Small intestine (tissue), 7 donors: ENCODE measurements at regions not wholly inside any gene's neighbourhood (a gene's known extent, or its start where the extent isn't known, plus 50 kb on each side); places are given as distances from the start of the nearest gene placed in this dataset.

Experiments
- DNase-seq, 2 donors: peaks; one replicate each; pipeline versions ENCODE4 v3.0.0 to v3.0.0-alpha.2; 2013
- FAIRE-seq: peaks from 2 replicates; lab custom pipeline; 2012; peaks lifted over from hg19 to GRCh38; lab: Jason Lieb, UNC
- H3K27ac ChIP-seq, 3 donors: one replicate each; pipeline ENCODE4 v1.5.1; 2013; ENCODE audit warnings: low read length in 2 of 3, mild to moderate bottlenecking in 2 of 3, control low read depth in 1 of 3, inconsistent platforms in 1 of 3, low read depth in 1 of 3, moderate library complexity in 1 of 3
- H3K27me3 ChIP-seq, 3 donors: one replicate each; pipeline ENCODE4 v1.6.1; 2013; ENCODE audit warnings: low read length in 3 of 3, inconsistent platforms in 1 of 3; ENCODE audit not compliant: control insufficient read depth in 3 of 3, insufficient read depth in 3 of 3
- H3K36me3 ChIP-seq, 3 donors: one replicate each; pipeline ENCODE4 v1.6.1; 2013; ENCODE audit warnings: low read length in 3 of 3, inconsistent platforms in 1 of 3, low read depth in 1 of 3, mild to moderate bottlenecking in 1 of 3, moderate library complexity in 1 of 3; ENCODE audit not compliant: control insufficient read depth in 3 of 3, insufficient read depth in 2 of 3
- H3K4me1 ChIP-seq, 3 donors: one replicate each; pipeline ENCODE4 v1.6.1; 2013; ENCODE audit warnings: low read length in 2 of 3, inconsistent platforms in 1 of 3, low read depth in 1 of 3, mild to moderate bottlenecking in 1 of 3, moderate library complexity in 1 of 3; ENCODE audit not compliant: control insufficient read depth in 3 of 3, insufficient read depth in 2 of 3
- H3K4me3 ChIP-seq, 3 donors: one replicate each; pipeline ENCODE4 v1.5.1; 2013; ENCODE audit warnings: low read length in 3 of 3, control low read depth in 1 of 3, inconsistent platforms in 1 of 3, low read depth in 1 of 3, mild to moderate bottlenecking in 1 of 3, moderate library complexity in 1 of 3
- H3K9me3 ChIP-seq, 2 donors: one replicate each; pipeline ENCODE4 v1.6.1; 2013; ENCODE audit warnings: low read depth in 1 of 2, low read length in 1 of 2; ENCODE audit not compliant: control insufficient read depth in 2 of 2, insufficient read depth in 1 of 2
- WGBS, 3 donors: extraction: QIAGEN DNeasy Blood & Tissue Kit; methylation state at CpG; one replicate each; pipeline ENCODE4 v1.1.7; 2013; 5-methylcytosine and 5-hydroxymethylcytosine counted together
- donor health status: healthy with polysubstance abuse.
- donor health status: control.
- donor health status: control.
- donor health status: Bipolar disorder and iron deficiency.
- donor health status: healthy.

- 64 to 90% (median 82%) methylated on average over 5 of the region's 5 CpGs for WGBS, 3 donors
- Histone ChIP-seq H3K9me3 (no peaks in the 10 kb centered on the region), H3K36me3 (no peaks in the 10 kb centered on the region), H3K27ac (no peak overlapping the region), H3K4me3 (no peak overlapping the region), H3K27me3 (no peaks in the 10 kb centered on the region), H3K4me1 (no peaks in the 10 kb centered on the region)
- DNase-seq (no peak), FAIRE-seq (no peak)
Measured at GRCh38 chr3:74500257-74500656, 114.2 kb downstream of the CNTN3 start.

- Histone ChIP-seq H3K27ac (no peak overlapping the region), H3K27me3 (no peaks in the 10 kb centered on the region), H3K9me3 (no peaks in the 10 kb centered on the region), H3K4me1 (no peaks in the 10 kb centered on the region), H3K36me3 (no peaks in the 10 kb centered on the region), H3K4me3 (no peak overlapping the region)
- DNase-seq (peak in 1 of 2 donors; percentile 22), FAIRE-seq (no peak)
- 54 to 69% (median 57%) methylated on average over 1 of the region's 1 CpG for WGBS, 3 donors
Measured at GRCh38 chr3:74491874-74492273, 122.6 kb downstream of the CNTN3 start.

GRCh38 chr3:74489050-74489792 is 125.2 kb downstream of the CNTN3 start:
- FAIRE-seq = no peak
- whole genome bisulfite sequencing, 3 donors = 49 to 66% (median 51%) methylated on average over 3 of the region's 3 CpGs
- DNase-seq = no peak

GRCh38 chr3:74479915-74480314 is 134.5 kb downstream of the CNTN3 start:
- H3K27ac ChIP-seq = no peak overlapping the region
- H3K4me3 ChIP-seq = no peak overlapping the region
- no peaks in the 10 kb centered on the region for H3K9me3 ChIP-seq
- DNase-seq (no peak), FAIRE-seq (no peak)
- H3K27me3 ChIP-seq = no peaks in the 10 kb centered on the region
- no peaks in the 10 kb centered on the region for H3K4me1 ChIP-seq
- H3K36me3 ChIP-seq = no peaks in the 10 kb centered on the region

More at GRCh38 chr3:74489050-74489792, 125.2 kb downstream of the CNTN3 start:
- Histone ChIP-seq H3K4me3 (no peak overlapping the region), H3K36me3 (no peaks in the 10 kb centered on the region), H3K9me3 (no peaks in the 10 kb centered on the region), H3K27ac (no peak overlapping the region), H3K27me3 (no peaks in the 10 kb centered on the region), H3K4me1 (no peaks in the 10 kb centered on the region)

- Histone ChIP-seq H3K27ac (no peak overlapping the region), H3K27me3 (no peaks in the 10 kb centered on the region), H3K9me3 (no peaks in the 10 kb centered on the region), H3K4me3 (no peak overlapping the region), H3K36me3 (no peaks in the 10 kb centered on the region), H3K4me1 (no peaks in the 10 kb centered on the region)
- WGBS, 3 donors = 67 to 88% (median 68%) methylated on average over 4 of the region's 4 CpGs
- DNase-seq = no peak
- no peak for FAIRE-seq
Measured at GRCh38 chr3:74470313-74470712, 144.1 kb downstream of the CNTN3 start.

- H3K9me3 ChIP-seq = no peaks in the 10 kb centered on the region
- no peak for DNase-seq
- H3K4me3 ChIP-seq = no peak overlapping the region
- no peaks in the 10 kb centered on the region for H3K27me3 ChIP-seq
- no peaks in the 10 kb centered on the region for H3K36me3 ChIP-seq
- no peak for FAIRE-seq
- 91 to 95% (median 93%) methylated on average over 8 of the region's 8 CpGs for WGBS, 3 donors
- H3K4me1 ChIP-seq = no peaks in the 10 kb centered on the region
- H3K27ac ChIP-seq = no peak overlapping the region
Measured at GRCh38 chr3:74469713-74470112, 144.7 kb downstream of the CNTN3 start.

- no peak for FAIRE-seq
Measured at GRCh38 chr3:74469151-74469550, 145.3 kb downstream of the CNTN3 start.

GRCh38 chr3:74465715-74466410 is 148.6 kb downstream of the CNTN3 start:
- WGBS, 3 donors = 47 to 52% (median 48%) methylated on average over 4 of the region's 4 CpGs
- DNase-seq = no peak

More at GRCh38 chr3:74469151-74469550, 145.3 kb downstream of the CNTN3 start:
- 92 to 93% (median 93%) methylated on average over 3 of the region's 3 CpGs for WGBS, 3 donors
- DNase-seq = no peak
- no peak overlapping the region for H3K4me3 ChIP-seq
- no peaks in the 10 kb centered on the region for H3K36me3 ChIP-seq
- H3K27ac ChIP-seq = no peak overlapping the region
- no peaks in the 10 kb centered on the region for H3K27me3 ChIP-seq
- no peaks in the 10 kb centered on the region for H3K4me1 ChIP-seq
- H3K9me3 ChIP-seq = no peaks in the 10 kb centered on the region

More at GRCh38 chr3:74465715-74466410, 148.6 kb downstream of the CNTN3 start:
- no peaks in the 10 kb centered on the region for H3K4me1 ChIP-seq
- H3K27me3 ChIP-seq = no peaks in the 10 kb centered on the region
- no peaks in the 10 kb centered on the region for H3K36me3 ChIP-seq
- no peak for FAIRE-seq
- no peaks in the 10 kb centered on the region for H3K9me3 ChIP-seq
- H3K27ac ChIP-seq = no peak overlapping the region
- H3K4me3 ChIP-seq = no peak overlapping the region
